Anterior cingulate cortex (tissue), 58 donors: ENCODE measurements at regions not wholly inside any gene's neighbourhood (a gene's known extent, or its start where the extent isn't known, plus 50 kb on each side); places are given as distances from the start of the nearest gene placed in this dataset.

Experiments
- DNase-seq, 58 donors: peaks; one replicate each; lab custom pipeline; 2025; lab: John Stamatoyannopoulos, UW

GRCh38 chr2:120930236-120930635 lies 194.6 kb downstream of the GLI2 start:
- DNase-seq = no peak

GRCh38 chr2:120930864-120931263 lies 195.2 kb downstream of the GLI2 start:
- DNase-seq = no peak

DNA sequence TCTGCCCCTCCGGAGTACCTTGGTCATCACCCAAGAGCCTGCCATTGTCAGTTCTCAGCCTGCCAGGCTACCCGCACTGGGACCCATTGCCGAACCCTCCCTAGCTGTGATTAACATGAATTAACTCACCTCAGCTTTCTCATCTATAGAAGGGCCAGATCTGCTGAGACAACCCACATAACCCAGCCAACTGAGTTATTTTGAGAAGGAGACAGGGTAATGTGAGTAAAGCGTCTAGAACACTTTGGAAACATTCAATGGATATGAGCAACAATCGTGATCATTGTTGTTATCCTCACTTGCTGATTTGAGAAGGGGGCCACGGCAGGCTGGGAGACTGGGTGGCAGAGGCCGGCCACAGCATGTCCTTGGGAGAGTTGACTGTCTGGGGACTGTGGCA lies 196.8 kb downstream of the GLI2 start:
- no peak for DNase-seq

- DNase-seq = no peak
Observed at GRCh38 chr2:120932881-120933280, 197.2 kb downstream of the GLI2 start.

DNA sequence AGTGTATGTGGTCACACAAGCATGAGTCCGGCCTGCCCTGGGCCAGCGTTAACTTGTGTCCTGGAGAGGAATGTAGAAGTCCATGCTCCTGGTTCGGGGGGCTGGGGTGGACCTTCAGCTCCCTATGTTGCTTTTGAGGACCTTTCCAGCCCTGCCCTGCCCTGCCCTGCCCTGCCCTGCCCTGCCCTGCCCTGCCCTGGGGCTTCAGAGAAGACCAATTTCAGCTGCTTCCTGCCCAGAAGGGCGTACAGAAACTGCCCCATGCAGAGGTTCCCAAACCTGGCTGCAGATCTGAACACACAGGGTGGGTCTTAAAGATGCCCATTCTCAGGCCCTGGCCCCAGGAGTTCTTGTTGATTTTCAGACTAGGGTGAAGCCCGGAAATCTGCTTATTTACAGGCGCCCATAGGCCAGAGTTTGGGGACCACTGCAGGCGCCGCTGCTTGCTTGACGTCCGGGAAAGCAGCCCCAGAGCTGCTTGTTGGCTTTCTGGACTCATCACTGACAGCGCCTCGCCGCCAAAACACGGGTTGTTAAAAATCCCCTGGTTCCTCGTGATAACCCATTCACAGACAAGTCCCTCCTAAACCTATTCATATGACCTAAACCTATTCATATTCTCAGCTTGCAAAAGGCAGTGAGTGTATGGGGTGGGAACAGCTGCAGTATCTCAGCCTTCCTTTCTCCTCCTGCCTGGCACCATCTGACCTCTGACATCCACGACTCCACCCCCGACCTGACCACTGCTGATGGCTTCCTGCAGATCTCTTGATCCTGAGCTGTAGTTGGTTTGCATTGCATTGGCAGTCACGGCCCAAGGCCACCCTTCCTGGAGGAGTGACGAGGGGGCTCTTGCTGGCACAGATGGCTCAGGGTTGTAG lies 198.3 kb downstream of the GLI2 start:
- no peak for DNase-seq

GRCh38 chr2:120934574-120935338 lies 199.1 kb downstream of the GLI2 start:
- no peak for DNase-seq

- DNase-seq = no peak
Observed at GRCh38 chr2:120935339-120936313, 200.0 kb downstream of the GLI2 start.

GRCh38 chr2:120936476-120937334 lies 201.0 kb downstream of the GLI2 start:
- DNase-seq = no peak

DNA sequence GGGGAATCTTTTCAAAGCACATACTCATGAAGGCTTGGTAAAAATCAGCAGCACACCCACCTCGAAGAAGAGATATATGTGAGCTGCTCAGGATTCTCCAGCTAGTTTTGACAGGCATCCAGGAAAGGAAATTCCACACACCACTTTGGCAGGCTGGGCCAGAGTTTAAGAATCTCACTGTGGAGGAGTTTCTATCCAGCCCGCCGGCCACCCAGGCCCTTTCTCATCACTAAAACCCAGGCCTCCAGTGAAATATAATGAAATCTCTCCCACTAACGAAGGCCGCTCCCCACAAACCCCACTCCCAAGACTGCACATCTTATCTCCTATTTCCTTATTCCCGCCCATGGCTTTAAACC lies 202.0 kb downstream of the GLI2 start:
- DNase-seq = peak in 1 of 58 donors; percentile 14

GRCh38 chr2:120938045-120938771 lies 202.5 kb downstream of the GLI2 start:
- no peak for DNase-seq

- peak in 7 of 58 donors; percentile 12 to 20 (median 17) for DNase-seq
Observed at GRCh38 chr2:120939595-120940318, 204.1 kb downstream of the GLI2 start.

- DNase-seq = no peak
Observed at GRCh38 chr2:120940319-120940696, 204.6 kb downstream of the GLI2 start.

DNA sequence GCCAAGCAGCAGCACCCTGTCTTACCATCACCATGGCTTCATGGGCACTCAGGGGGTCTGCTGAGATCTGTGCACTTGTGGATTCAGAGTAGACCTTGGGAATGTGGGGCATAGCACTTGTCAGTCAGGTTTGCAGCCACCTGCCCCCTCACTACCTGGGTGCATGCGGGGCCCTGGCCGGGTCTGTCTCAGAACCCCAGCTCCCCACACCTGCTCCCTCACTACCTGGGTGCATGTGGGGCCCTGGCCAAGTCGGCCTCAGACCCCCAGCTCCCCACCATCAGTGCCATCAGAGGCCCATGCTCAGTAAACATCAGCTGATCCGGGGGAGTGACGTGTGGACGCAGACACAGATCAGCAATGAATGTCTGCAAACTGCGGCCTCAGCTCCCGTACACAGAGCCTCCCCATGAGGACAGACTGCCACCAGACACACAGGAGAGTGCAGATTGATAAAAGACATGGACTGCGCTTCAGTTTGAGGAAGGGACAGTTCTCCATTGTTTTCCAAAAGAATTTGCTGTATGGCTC lies 205.1 kb downstream of the GLI2 start:
- DNase-seq = no peak

DNA sequence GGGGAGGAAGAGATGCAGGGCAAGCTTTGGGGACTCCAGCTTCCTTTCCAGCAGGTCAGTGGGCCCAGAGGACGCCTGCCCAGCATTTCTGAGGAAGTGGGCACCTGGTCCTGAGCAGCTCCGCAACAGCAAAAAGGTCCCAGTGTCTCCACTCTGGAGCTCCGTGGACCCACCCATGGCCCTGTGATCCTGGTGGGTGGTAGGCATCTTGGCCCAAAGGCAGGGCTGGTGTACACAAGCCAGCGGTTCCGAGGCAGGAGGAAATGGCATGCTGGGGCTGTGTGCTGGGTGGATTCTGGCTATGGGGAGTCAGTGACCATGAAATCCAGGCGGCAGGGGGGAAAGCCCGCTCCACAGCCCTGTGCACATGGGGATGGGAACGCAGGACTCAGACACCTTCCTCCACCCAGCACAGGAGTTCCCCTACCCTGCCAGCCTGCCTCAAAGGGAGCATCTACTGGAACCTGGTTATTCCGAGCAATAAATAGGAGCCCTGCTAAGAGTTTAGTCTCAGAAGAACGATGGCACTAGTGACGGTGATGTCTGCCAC lies 206.0 kb downstream of the GLI2 start:
- DNase-seq = no peak

GRCh38 chr2:120942658-120943057 lies 207.0 kb downstream of the GLI2 start:
- DNase-seq = no peak

- no peak for DNase-seq
Observed at GRCh38 chr2:120943403-120944034, 207.9 kb downstream of the GLI2 start.

DNA sequence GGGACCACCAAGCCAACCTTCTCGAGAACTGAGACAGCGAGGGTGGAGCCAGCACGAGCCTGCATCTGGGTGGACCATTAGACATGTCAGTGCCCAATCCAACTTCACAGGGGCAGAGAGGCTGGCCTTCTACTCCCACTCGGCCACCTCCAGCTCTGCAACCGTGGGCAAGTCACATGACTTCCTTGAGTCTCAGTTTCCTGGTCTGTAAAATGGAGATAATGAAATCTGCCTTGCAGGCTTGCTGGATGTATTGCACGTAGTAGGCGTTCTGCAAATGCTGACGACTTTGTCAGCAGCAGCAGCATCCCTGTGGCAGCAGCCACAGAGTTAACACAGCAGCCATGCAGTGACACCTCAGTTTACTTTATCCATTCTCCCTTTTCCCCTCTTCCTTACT lies 208.9 kb downstream of the GLI2 start:
- DNase-seq = no peak
